ENCODE measurements at regions not wholly inside any gene's neighbourhood (a gene's known extent, or its start where the extent isn't known, plus 50 kb on each side); places are given as distances from the start of the nearest gene placed in this dataset.

GRCh38 chr1:228824366-228824765 lies 89.1 kb downstream of the RHOU start:
- H3K4me3 ChIP-seq (replicated peaks; ENCODE audit: low read depth, low read length), result no peak overlapping the region
- no peak for TF ChIP-seq CTCF (IDR thresholded peaks at IDR 0.05; ENCODE audit: low read length, missing control alignments)
- no peak for DNase-seq (ENCODE audit: low read depth)

- DNase-seq (ENCODE audit: low read depth), result no peak
- no peak for TF ChIP-seq CTCF (IDR thresholded peaks at IDR 0.05; ENCODE audit: low read length, missing control alignments)
- H3K4me3 ChIP-seq (replicated peaks; ENCODE audit: low read depth, low read length), result no peak overlapping the region
Measured at GRCh38 chr1:228825041-228825440, 89.8 kb downstream of the RHOU start.

GRCh38 chr1:228825840-228826484 lies 90.7 kb downstream of the RHOU start:
- no peak for TF ChIP-seq CTCF (IDR thresholded peaks at IDR 0.05; ENCODE audit: low read length, missing control alignments)
- DNase-seq (ENCODE audit: low read depth), result no peak
- no peak overlapping the region for H3K4me3 ChIP-seq (replicated peaks; ENCODE audit: low read depth, low read length)

- TF ChIP-seq CTCF (IDR thresholded peaks at IDR 0.05; ENCODE audit: low read length, missing control alignments), result no peak
- DNase-seq (ENCODE audit: low read depth), result peak; percentile 15
- H3K4me3 ChIP-seq (replicated peaks; ENCODE audit: low read depth, low read length), result no peak overlapping the region
Measured at GRCh38 chr1:228827019-228827418, 91.7 kb downstream of the RHOU start.

GRCh38 chr1:228828151-228828550 lies 92.9 kb downstream of the RHOU start:
- no peak for DNase-seq (ENCODE audit: low read depth)
- H3K4me3 ChIP-seq (replicated peaks; ENCODE audit: low read depth, low read length), result no peak overlapping the region
- no peak for TF ChIP-seq CTCF (IDR thresholded peaks at IDR 0.05; ENCODE audit: low read length, missing control alignments)

GRCh38 chr1:228830185-228830953 lies 95.1 kb downstream of the RHOU start:
- no peak for TF ChIP-seq CTCF (IDR thresholded peaks at IDR 0.05; ENCODE audit: low read length, missing control alignments)
- no peak overlapping the region for H3K4me3 ChIP-seq (replicated peaks; ENCODE audit: low read depth, low read length)
- DNase-seq (ENCODE audit: low read depth), result no peak
